ENCODE measurements at regions not wholly inside any gene's neighbourhood (a gene's known extent, or its start where the extent isn't known, plus 50 kb on each side); places are given as distances from the start of the nearest gene placed in this dataset.
"Not testable (repeated sequence)": the region's sequence is repeated elsewhere in the genome, so short reads cannot be mapped to it uniquely, and the experiment has no call there.

- in situ Hi-C loops (cut with HindIII; ENCODE audit: low pct_unique_long_range_greater_than_20kb, low sequenced_read_pairs), result no loop called here
- no peak for DNase-seq (ENCODE audit: low read depth in 1 of 2, low spot score in 1 of 2)
- TF ChIP-seq JUND (IDR thresholded peaks at IDR 0.05; ENCODE audit: low read depth), result no peak
Measured at GRCh38 chr3:34141841-34142337, 343.5 kb downstream of the PDCD6IP start.

DNA sequence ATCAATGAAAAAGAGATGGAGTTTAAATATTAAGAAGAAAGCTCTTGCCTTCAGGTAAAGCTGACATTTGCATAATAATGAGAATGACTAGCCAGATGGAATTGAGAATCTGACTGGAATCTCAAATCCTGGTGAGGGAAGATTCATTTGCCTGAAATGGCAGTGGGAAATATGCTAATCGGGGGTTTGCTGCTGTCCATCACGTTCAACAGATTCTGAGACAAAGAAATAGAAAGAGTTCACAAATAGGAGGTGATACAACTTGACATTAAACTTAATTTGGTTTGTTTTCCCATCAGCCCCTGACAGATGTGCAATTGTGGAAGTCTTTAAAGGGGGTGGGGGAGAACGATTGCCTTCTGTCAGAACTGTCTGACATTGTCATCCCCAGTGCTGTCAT, 347.4 kb downstream of the PDCD6IP start:
- no peak for TF ChIP-seq JUND (IDR thresholded peaks at IDR 0.05; ENCODE audit: low read depth)
- in situ Hi-C loops (cut with HindIII; ENCODE audit: low pct_unique_long_range_greater_than_20kb, low sequenced_read_pairs), result no loop called here
- DNase-seq (ENCODE audit: low read depth in 1 of 2, low spot score in 1 of 2), result no peak

- in situ Hi-C loops (cut with HindIII; ENCODE audit: low pct_unique_long_range_greater_than_20kb, low sequenced_read_pairs), result no loop called here
- no peak for TF ChIP-seq JUND (IDR thresholded peaks at IDR 0.05; ENCODE audit: low read depth)
- DNase-seq (ENCODE audit: low read depth in 1 of 2, low spot score in 1 of 2), result peak in 1 of 2 experiments; percentile 53
Measured at GRCh38 chr3:34146596-34146995, 348.2 kb downstream of the PDCD6IP start.

DNA sequence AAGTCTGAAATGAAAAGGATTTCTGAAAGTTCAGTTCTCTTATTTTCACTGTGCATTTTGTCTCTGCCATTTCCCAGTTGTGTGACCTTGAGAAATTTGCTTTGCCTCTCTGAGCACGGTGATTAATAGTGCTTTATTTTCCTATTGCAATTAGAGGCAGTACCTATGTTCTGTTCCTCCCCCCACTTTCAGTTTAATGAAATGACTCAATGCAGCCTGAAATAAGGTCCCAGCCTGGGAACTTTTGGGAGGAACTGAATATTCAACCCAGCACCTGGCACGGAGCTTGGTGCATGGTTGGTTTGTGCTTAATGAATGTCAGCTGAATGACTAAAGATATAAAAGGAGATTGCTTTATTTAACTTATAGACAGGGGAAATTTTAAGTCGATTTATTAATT, 352.6 kb downstream of the PDCD6IP start:
- DNase-seq (ENCODE audit: low read depth in 1 of 2, low spot score in 1 of 2), result no peak
- TF ChIP-seq JUND (IDR thresholded peaks at IDR 0.05; ENCODE audit: low read depth), result no peak
- in situ Hi-C loops (cut with HindIII; ENCODE audit: low pct_unique_long_range_greater_than_20kb, low sequenced_read_pairs), result no loop called here

DNA sequence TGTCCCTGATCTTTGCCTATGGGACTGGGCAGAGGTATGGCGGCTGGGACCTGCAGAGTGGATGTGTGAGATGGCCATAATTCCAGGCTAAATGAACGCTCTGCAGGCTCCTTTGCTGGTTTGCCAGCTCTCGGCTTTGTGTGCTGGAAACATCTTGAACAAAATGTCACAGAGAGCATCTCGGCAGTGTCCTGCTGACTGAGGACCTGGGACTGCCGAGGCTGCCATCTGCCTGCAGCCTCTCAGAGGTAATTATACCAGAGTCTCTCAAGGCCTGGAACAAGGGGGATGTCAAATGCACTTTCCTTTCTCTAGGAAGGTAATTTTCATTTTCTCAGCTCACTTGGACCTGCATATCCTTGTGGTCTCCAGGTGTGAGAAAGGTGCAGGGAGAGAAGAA, 354.2 kb downstream of the PDCD6IP start:
- in situ Hi-C loops (cut with HindIII; ENCODE audit: low pct_unique_long_range_greater_than_20kb, low sequenced_read_pairs), result no loop called here
- no peak for TF ChIP-seq JUND (IDR thresholded peaks at IDR 0.05; ENCODE audit: low read depth)
- DNase-seq (ENCODE audit: low read depth in 1 of 2, low spot score in 1 of 2), result no peak

DNA sequence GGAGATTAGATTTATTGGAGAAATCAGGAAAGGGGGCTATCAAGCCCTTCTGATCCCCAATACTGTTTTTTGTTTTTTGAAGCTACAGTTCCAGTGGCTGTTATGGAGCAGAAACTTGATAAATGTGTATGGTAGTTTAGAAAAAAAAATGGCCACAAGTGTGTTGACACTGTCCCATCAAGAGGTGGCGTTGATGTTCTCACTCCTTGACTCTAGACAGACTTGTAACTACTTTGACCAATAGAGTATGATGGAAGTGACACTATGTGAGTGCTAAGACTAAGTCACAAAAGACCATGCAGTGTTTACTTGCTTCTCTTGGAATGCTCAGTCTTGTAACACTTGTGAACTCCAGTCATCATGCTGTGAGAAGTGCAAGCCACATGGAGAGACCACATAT, 356.7 kb downstream of the PDCD6IP start:
- TF ChIP-seq JUND (IDR thresholded peaks at IDR 0.05; ENCODE audit: low read depth), result no peak
- DNase-seq (ENCODE audit: low read depth in 1 of 2, low spot score in 1 of 2), result no peak
- in situ Hi-C loops (cut with HindIII; ENCODE audit: low pct_unique_long_range_greater_than_20kb, low sequenced_read_pairs), result no loop called here

DNA sequence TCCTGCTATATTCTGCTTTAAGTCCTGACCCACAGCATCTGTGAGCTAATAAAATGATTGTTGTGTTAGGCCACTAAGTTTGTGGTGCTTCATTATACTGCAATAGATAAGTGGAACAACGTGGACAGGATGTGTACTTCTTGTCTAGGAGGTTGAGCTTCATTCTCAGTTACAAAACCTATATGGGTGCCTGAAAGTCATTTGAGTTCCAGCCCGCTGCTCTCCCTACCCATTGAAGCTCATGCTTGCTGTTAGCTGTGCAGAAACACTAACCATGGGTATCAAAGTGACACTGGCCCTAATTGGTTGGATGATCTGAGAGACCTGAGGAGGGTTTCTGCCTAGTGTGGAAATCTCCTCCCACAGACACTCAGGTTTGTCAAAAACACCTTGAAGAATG, 357.2 kb downstream of the PDCD6IP start:
- TF ChIP-seq JUND (IDR thresholded peaks at IDR 0.05; ENCODE audit: low read depth), result no peak
- in situ Hi-C loops (cut with HindIII; ENCODE audit: low pct_unique_long_range_greater_than_20kb, low sequenced_read_pairs), result no loop called here
- DNase-seq (ENCODE audit: low read depth in 1 of 2, low spot score in 1 of 2), result no peak

DNA sequence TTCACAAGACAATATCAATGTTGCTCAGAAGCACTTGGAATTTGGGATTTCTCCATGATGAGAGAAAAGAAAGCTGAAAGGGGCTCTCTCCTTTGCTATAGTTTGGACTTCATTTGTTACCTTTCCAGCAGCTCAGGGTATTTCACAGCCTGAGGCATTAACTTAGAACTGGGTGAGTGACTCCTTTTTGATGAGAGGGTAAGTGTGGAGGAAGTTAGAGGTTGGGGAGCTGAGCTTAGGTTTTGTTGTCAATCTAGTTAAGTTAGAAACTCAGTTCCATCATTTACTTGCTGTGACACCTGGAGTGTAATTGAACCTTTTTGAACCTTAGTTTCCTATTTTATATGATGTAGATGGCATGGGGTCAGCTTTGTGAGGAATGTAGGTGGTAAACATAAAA, 359.1 kb downstream of the PDCD6IP start:
- in situ Hi-C loops (cut with HindIII; ENCODE audit: low pct_unique_long_range_greater_than_20kb, low sequenced_read_pairs), result no loop called here
- peak in 1 of 2 experiments; percentile 30 for DNase-seq (ENCODE audit: low read depth in 1 of 2, low spot score in 1 of 2)
- TF ChIP-seq JUND (IDR thresholded peaks at IDR 0.05; ENCODE audit: low read depth), result no peak

- no peak for DNase-seq (ENCODE audit: low read depth in 1 of 2, low spot score in 1 of 2)
- in situ Hi-C loops (cut with HindIII; ENCODE audit: low pct_unique_long_range_greater_than_20kb, low sequenced_read_pairs), result no loop called here
- no peak for TF ChIP-seq JUND (IDR thresholded peaks at IDR 0.05; ENCODE audit: low read depth)
Measured at GRCh38 chr3:34159613-34160420, 361.4 kb downstream of the PDCD6IP start.

- in situ Hi-C loops (cut with HindIII; ENCODE audit: low pct_unique_long_range_greater_than_20kb, low sequenced_read_pairs); DNase-seq (ENCODE audit: low read depth in 1 of 2, low spot score in 1 of 2): not testable (repeated sequence)
Measured at GRCh38 chr3:34169636-34170035, 371.2 kb downstream of the PDCD6IP start.

DNA sequence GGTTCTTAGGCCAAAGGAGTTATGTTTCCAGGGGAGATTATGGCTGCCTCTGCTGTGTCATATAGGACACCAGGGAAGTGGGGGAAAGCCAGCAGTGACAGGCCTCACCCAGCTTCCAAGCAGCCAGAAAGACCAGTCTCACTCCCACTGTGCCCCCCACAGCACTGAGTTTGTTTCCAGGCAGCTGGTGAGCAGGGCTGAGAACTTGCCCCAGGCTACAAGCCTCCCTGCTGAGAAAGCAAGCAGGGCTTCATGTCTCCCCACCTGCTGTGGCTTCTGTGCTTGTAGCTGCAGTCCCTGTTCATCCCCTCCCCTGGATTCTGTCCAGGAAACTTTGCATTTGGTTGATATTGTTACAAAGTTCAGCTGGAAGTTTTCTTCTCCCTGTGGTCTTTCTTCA, 376.3 kb downstream of the PDCD6IP start:
- in situ Hi-C loops (cut with HindIII; ENCODE audit: low pct_unique_long_range_greater_than_20kb, low sequenced_read_pairs), result no loop called here
- no peak for TF ChIP-seq JUND (IDR thresholded peaks at IDR 0.05; ENCODE audit: low read depth)
- peak in 1 of 2 experiments; percentile 37 for DNase-seq (ENCODE audit: low read depth in 1 of 2, low spot score in 1 of 2)

- no peak for TF ChIP-seq JUND (IDR thresholded peaks at IDR 0.05; ENCODE audit: low read depth)
- DNase-seq (ENCODE audit: low read depth in 1 of 2, low spot score in 1 of 2), result peak; percentile 6 to 33
- in situ Hi-C loops (cut with HindIII; ENCODE audit: low pct_unique_long_range_greater_than_20kb, low sequenced_read_pairs), result no loop called here
Measured at GRCh38 chr3:34175636-34176176, 377.3 kb downstream of the PDCD6IP start.

- no peak for TF ChIP-seq JUND (IDR thresholded peaks at IDR 0.05; ENCODE audit: low read depth)
- DNase-seq (ENCODE audit: low read depth in 1 of 2, low spot score in 1 of 2), result no peak
- in situ Hi-C loops (cut with HindIII; ENCODE audit: low pct_unique_long_range_greater_than_20kb, low sequenced_read_pairs), result no loop called here
Measured at GRCh38 chr3:34176723-34177122, 378.3 kb downstream of the PDCD6IP start.
